Panc1 (cell line): ENCODE measurements at regions not wholly inside any gene's neighbourhood (a gene's known extent, or its start where the extent isn't known, plus 50 kb on each side); places are given as distances from the start of the nearest gene placed in this dataset.
"Not testable (repeated sequence)": the region's sequence is repeated elsewhere in the genome, so short reads cannot be mapped to it uniquely, and the experiment has no call there.

ENCODE experiments used
- POLR2AphosphoS5 ChIP-seq: IDR thresholded peaks from 2 replicates; pipeline ENCODE4 v1.6.1; 2012; ENCODE audit warnings: mild to moderate bottlenecking, low read depth, low read length, moderate library complexity
- SIN3A ChIP-seq: IDR thresholded peaks from 2 replicates; pipeline ENCODE4 v1.6.1; 2012; ENCODE audit warnings: low read depth, mild to moderate bottlenecking, low read length, moderate library complexity, borderline replicate concordance; ENCODE audit not compliant: insufficient read depth
- TCF7L2 ChIP-seq: IDR thresholded peaks from 2 replicates; pipeline ENCODE4 v1.6.1; 2011; ENCODE audit warnings: mild to moderate bottlenecking, low read depth, low read length, inconsistent platforms
- TF ChIP-seq, protein P1 (sequence below): fragments of 450-650 bp; IDR thresholded peaks from 2 replicates; pipeline ENCODE4 v1.5.1; 2017; ENCODE audit warnings: mild to moderate bottlenecking
- TF ChIP-seq, protein P2 (sequence below), 2 experiments: IDR thresholded peaks; 2 replicates each; pipeline ENCODE4 v1.6.1; 2011 to 2012; ENCODE audit warnings: low read depth in 2 of 2, control low read depth in 1 of 2, low read length in 1 of 2, mild to moderate bottlenecking in 1 of 2, moderate library complexity in 1 of 2; ENCODE audit not compliant: insufficient read depth in 1 of 2

DNA sequence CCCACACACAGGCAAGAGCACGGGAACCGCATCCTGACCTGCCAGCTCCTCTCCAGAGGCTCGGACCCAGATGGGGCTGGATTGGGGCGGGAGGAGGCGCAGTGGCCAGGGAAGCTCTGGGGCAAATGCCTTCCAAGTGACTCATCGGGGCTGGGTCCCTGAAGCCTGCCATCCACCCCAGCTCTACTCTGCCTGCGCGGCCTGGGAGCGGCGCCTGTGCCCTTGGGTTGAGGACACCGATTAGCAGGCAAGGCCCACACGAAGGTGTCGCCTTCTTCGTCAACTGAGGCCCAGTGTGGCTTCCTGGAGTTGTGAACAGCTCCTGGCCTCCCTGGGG is 4380.3 kb upstream of the TPTE start:
- TF ChIP-seq, protein P1, sequence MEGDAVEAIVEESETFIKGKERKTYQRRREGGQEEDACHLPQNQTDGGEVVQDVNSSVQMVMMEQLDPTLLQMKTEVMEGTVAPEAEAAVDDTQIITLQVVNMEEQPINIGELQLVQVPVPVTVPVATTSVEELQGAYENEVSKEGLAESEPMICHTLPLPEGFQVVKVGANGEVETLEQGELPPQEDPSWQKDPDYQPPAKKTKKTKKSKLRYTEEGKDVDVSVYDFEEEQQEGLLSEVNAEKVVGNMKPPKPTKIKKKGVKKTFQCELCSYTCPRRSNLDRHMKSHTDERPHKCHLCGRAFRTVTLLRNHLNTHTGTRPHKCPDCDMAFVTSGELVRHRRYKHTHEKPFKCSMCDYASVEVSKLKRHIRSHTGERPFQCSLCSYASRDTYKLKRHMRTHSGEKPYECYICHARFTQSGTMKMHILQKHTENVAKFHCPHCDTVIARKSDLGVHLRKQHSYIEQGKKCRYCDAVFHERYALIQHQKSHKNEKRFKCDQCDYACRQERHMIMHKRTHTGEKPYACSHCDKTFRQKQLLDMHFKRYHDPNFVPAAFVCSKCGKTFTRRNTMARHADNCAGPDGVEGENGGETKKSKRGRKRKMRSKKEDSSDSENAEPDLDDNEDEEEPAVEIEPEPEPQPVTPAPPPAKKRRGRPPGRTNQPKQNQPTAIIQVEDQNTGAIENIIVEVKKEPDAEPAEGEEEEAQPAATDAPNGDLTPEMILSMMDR = not testable (repeated sequence)
- not testable (repeated sequence) for TF ChIP-seq POLR2AphosphoS5, TCF7L2, SIN3A
- TF ChIP-seq, protein P2, sequence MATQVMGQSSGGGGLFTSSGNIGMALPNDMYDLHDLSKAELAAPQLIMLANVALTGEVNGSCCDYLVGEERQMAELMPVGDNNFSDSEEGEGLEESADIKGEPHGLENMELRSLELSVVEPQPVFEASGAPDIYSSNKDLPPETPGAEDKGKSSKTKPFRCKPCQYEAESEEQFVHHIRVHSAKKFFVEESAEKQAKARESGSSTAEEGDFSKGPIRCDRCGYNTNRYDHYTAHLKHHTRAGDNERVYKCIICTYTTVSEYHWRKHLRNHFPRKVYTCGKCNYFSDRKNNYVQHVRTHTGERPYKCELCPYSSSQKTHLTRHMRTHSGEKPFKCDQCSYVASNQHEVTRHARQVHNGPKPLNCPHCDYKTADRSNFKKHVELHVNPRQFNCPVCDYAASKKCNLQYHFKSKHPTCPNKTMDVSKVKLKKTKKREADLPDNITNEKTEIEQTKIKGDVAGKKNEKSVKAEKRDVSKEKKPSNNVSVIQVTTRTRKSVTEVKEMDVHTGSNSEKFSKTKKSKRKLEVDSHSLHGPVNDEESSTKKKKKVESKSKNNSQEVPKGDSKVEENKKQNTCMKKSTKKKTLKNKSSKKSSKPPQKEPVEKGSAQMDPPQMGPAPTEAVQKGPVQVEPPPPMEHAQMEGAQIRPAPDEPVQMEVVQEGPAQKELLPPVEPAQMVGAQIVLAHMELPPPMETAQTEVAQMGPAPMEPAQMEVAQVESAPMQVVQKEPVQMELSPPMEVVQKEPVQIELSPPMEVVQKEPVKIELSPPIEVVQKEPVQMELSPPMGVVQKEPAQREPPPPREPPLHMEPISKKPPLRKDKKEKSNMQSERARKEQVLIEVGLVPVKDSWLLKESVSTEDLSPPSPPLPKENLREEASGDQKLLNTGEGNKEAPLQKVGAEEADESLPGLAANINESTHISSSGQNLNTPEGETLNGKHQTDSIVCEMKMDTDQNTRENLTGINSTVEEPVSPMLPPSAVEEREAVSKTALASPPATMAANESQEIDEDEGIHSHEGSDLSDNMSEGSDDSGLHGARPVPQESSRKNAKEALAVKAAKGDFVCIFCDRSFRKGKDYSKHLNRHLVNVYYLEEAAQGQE (IDR thresholded peaks at IDR 0.05; ENCODE audit: insufficient read depth in 1 of 2, low read depth in 2 of 2, low read length in 1 of 2) = not testable (repeated sequence)
